T-helper 17 cell (primary cell): ENCODE measurements at regions not wholly inside any gene's neighbourhood (a gene's known extent, or its start where the extent isn't known, plus 50 kb on each side); places are given as distances from the start of the nearest gene placed in this dataset.

Source experiments
- ATAC-seq: fragments of 150-1000 bp; cut with Tn5 transposase; 2 replicates; pipeline ENCODE4 v1.10.0; 2021; ENCODE audit warnings: mild to moderate bottlenecking, moderate library complexity
- DNase-seq, 3 donors: peaks; one replicate each; pipeline versions ENCODE4 v3.0.0 to v3.0.0-alpha.2; 2020 to 2021
- H3K9me3 ChIP-seq: one replicate; pipeline ENCODE4 v1.7.0; 2013; ENCODE audit warnings: low read length, mild to moderate bottlenecking; ENCODE audit not compliant: control insufficient read depth, poor library complexity, severe bottlenecking
- H3K27ac Mint-ChIP-seq: one replicate; pipeline ENCODE4 v1.8.0; 2022; ENCODE audit warnings: mild to moderate bottlenecking, moderate library complexity, mixed read lengths
- H3K27me3 Mint-ChIP-seq: one replicate; pipeline ENCODE4 v1.8.0; 2022; ENCODE audit warnings: mixed read lengths
- H3K36me3 Mint-ChIP-seq: one replicate; pipeline ENCODE4 v1.8.0; 2022; ENCODE audit warnings: low read depth, mixed read lengths
- H3K4me1 Mint-ChIP-seq: one replicate; pipeline ENCODE4 v1.8.0; 2022; ENCODE audit warnings: mild to moderate bottlenecking, mixed read lengths
- H3K4me3 Mint-ChIP-seq: one replicate; pipeline ENCODE4 v1.8.0; 2022; ENCODE audit warnings: mild to moderate bottlenecking, moderate library complexity, mixed read lengths

DNA sequence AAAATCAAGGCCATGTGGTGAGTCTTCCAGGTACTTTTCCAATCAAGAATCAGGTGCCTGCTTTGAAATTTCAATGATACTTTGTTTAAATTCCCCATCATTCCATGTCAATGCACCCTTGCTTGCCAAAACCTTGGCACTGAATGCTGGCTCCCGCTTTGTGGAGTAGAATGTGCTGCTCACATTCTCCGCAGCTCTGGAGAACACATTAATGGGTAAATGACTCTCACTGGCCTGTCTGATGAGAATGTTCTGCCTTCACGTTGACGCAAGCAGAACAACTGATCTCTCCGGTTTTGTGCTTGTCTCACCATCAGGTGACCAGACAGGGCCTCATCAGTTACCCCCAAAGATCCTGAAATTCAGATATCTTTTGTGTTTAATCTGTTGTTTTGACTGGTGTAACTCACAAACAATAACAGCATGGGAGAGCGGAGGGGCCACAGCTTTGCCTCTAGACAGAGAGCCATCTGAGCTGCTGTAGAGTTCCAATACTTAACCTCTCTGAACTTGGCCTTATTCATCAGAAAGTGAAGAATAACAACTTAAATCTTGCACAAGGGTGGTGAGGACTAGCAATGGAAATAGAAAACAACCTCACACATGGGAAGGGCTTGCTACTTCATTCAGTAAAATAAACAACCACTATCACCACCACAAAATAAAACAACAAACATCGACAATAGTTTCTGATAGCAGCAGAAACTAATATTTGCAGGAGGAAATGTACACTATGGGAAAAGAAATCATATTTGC lies 276.9 kb upstream of the IGFBP3 start:
- H3K27ac Mint-ChIP-seq = no peak overlapping the region
- no peaks in the 10 kb centered on the region for H3K27me3 Mint-ChIP-seq
- DNase-seq (no peak), ATAC-seq (no peak)
- H3K4me1 Mint-ChIP-seq = no peaks in the 10 kb centered on the region
- H3K36me3 Mint-ChIP-seq = no peaks in the 10 kb centered on the region
- no peak overlapping the region for H3K4me3 Mint-ChIP-seq
- H3K9me3 ChIP-seq = no peaks in the 10 kb centered on the region

GRCh38 chr7:46195934-46196333 lies 274.9 kb upstream of the IGFBP3 start:
- no peak for ATAC-seq
- Mint-ChIP-seq H3K27me3 (no peaks in the 10 kb centered on the region), H3K36me3 (no peaks in the 10 kb centered on the region), H3K27ac (no peak overlapping the region), H3K4me1 (no peaks in the 10 kb centered on the region), H3K4me3 (no peak overlapping the region)
- H3K9me3 ChIP-seq = no peaks in the 10 kb centered on the region
- DNase-seq = no peak

GRCh38 chr7:46192271-46192670 lies 271.2 kb upstream of the IGFBP3 start:
- ATAC-seq (no peak), DNase-seq (no peak)
- H3K4me3 Mint-ChIP-seq = no peak overlapping the region
- no peaks in the 10 kb centered on the region for H3K9me3 ChIP-seq
- H3K36me3 Mint-ChIP-seq = no peaks in the 10 kb centered on the region
- H3K4me1 Mint-ChIP-seq = no peaks in the 10 kb centered on the region
- no peak overlapping the region for H3K27ac Mint-ChIP-seq
- H3K27me3 Mint-ChIP-seq = no peaks in the 10 kb centered on the region

DNA sequence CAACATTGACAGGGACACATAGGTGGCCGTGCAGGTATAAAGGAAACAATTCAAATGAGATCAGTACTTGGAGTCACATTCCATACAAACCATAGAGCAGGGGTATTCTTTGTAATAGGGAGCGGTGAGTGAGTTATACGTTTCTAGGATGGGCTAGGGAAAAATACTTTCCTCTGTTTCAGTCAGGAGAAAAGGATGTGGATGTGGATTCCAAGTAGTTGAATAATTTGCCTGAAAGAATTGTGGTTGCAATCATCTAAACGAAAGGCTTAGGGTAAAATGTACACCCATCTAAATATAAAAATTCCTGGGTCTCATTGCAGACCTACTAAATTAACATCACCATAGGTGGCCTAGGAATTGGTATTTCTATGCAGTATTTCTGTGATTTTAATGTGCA lies 270.7 kb upstream of the IGFBP3 start:
- H3K4me1 Mint-ChIP-seq = no peaks in the 10 kb centered on the region
- no peak overlapping the region for H3K4me3 Mint-ChIP-seq
- H3K27ac Mint-ChIP-seq = no peak overlapping the region
- ATAC-seq (no peak), DNase-seq (no peak)
- H3K9me3 ChIP-seq = no peaks in the 10 kb centered on the region
- H3K27me3 Mint-ChIP-seq = no peaks in the 10 kb centered on the region
- H3K36me3 Mint-ChIP-seq = no peaks in the 10 kb centered on the region

DNA sequence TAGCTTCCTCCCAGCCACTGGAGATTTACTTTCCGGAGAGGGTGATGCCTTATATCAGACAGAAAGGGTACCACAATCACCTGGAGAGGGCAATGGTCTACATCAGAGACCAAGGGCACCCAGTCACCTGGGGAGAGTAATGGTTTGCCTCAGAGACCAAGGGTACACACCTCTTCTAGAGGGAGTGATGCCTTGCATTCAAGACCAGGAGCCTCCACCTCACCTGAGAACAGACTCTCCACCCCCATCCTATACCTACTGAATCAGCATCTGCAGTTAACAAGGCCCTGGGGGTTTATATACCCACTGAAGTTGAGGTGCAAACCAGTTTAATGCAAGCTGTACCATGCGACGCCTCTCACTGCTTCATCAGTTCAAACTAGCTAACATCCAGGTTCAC lies 270.2 kb upstream of the IGFBP3 start:
- no peaks in the 10 kb centered on the region for H3K4me1 Mint-ChIP-seq
- no peak overlapping the region for H3K4me3 Mint-ChIP-seq
- no peaks in the 10 kb centered on the region for H3K27me3 Mint-ChIP-seq
- no peaks in the 10 kb centered on the region for H3K36me3 Mint-ChIP-seq
- H3K9me3 ChIP-seq = no peaks in the 10 kb centered on the region
- no peak overlapping the region for H3K27ac Mint-ChIP-seq
- ATAC-seq (no peak), DNase-seq (no peak)

- H3K9me3 ChIP-seq = no peaks in the 10 kb centered on the region
- no peak overlapping the region for H3K27ac Mint-ChIP-seq
- no peaks in the 10 kb centered on the region for H3K27me3 Mint-ChIP-seq
- H3K4me1 Mint-ChIP-seq = no peaks in the 10 kb centered on the region
- H3K4me3 Mint-ChIP-seq = no peak overlapping the region
- no peaks in the 10 kb centered on the region for H3K36me3 Mint-ChIP-seq
- DNase-seq (no peak), ATAC-seq (no peak)
Measured at GRCh38 chr7:46189255-46189790, 268.3 kb upstream of the IGFBP3 start.

- no peaks in the 10 kb centered on the region for H3K4me1 Mint-ChIP-seq
- ATAC-seq = no peak
- H3K36me3 Mint-ChIP-seq = no peaks in the 10 kb centered on the region
- DNase-seq = no peak
- no peaks in the 10 kb centered on the region for H3K27me3 Mint-ChIP-seq
- no peak overlapping the region for H3K4me3 Mint-ChIP-seq
- no peaks in the 10 kb centered on the region for H3K9me3 ChIP-seq
- H3K27ac Mint-ChIP-seq = no peak overlapping the region
Measured at GRCh38 chr7:46186131-46186530, 265.1 kb upstream of the IGFBP3 start.

- no peaks in the 10 kb centered on the region for H3K9me3 ChIP-seq
- ATAC-seq = no peak
- Mint-ChIP-seq H3K27me3 (no peaks in the 10 kb centered on the region), H3K27ac (no peak overlapping the region), H3K4me3 (no peak overlapping the region), H3K4me1 (no peaks in the 10 kb centered on the region), H3K36me3 (no peaks in the 10 kb centered on the region)
- no peak for DNase-seq
Measured at GRCh38 chr7:46179061-46179610, 258.1 kb upstream of the IGFBP3 start.

DNA sequence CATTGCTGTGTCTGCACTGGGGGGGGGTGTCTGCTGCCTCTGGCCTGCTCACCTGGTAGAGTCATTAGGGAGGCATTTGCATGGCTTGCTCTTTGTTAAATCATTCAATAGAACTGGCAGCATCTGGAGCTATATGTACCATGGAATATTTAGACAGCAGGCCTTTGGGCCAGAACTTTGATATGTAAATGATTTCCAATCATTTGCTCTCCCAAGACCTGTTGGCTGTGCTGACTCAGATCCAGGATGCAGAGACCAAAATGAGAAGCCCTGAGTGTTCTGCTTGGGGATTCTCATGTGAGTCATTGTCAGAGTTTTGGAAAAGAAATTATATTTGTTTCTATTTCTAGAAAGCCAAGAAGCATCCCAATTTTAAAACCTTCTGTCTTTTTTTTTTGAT lies 257.6 kb upstream of the IGFBP3 start:
- H3K4me1 Mint-ChIP-seq = no peaks in the 10 kb centered on the region
- ATAC-seq (no peak), DNase-seq (no peak)
- no peaks in the 10 kb centered on the region for H3K27me3 Mint-ChIP-seq
- no peaks in the 10 kb centered on the region for H3K36me3 Mint-ChIP-seq
- H3K27ac Mint-ChIP-seq = no peak overlapping the region
- H3K4me3 Mint-ChIP-seq = no peak overlapping the region
- H3K9me3 ChIP-seq = no peaks in the 10 kb centered on the region

DNA sequence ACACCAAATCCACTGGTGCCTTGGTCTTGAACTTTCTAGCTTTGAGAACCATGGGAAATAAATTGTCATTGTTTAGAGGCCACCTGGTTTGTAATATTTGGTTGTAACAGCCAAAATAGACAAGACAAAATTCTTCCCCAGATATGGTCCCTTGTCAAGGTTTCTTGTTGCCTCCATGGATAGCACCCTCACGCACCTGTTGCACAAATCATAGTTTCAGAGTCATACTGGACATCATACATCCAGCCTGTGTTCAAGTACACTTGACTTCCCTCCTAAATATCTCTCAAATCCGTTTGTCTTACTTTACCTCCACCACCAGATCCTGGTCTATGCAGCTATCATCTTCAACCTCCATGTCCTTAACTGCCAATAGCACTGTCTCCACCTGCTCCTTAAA lies 256.7 kb upstream of the IGFBP3 start:
- DNase-seq = no peak
- H3K27me3 Mint-ChIP-seq = no peaks in the 10 kb centered on the region

DNA sequence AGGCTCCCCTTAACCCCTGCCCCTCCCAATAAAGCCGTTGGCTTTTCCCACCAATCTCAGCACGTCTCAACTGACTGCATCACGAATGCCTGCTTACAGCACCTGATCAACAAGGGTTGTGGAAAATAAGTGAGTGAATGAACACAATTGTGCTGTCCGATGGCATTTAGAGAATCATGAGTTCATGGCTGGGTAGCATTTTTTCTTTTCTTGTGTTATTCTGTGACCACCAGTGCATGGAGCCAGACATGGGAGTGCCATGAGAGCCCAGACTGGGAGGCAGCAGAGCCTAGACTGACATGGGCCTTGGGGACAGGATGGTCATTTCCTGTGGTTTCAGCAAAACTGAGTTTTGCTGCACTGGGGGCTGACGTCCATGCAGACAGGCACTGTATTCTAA lies 254.1 kb upstream of the IGFBP3 start:
- no peak overlapping the region for H3K27ac Mint-ChIP-seq
- H3K4me3 Mint-ChIP-seq = no peak overlapping the region
- no peaks in the 10 kb centered on the region for H3K27me3 Mint-ChIP-seq
- no peaks in the 10 kb centered on the region for H3K9me3 ChIP-seq
- DNase-seq (no peak), ATAC-seq (no peak)
- no peaks in the 10 kb centered on the region for H3K36me3 Mint-ChIP-seq
- no peaks in the 10 kb centered on the region for H3K4me1 Mint-ChIP-seq

More for the DNA sequence above, 256.7 kb upstream of the IGFBP3 start:
- Mint-ChIP-seq H3K4me3 (no peak overlapping the region), H3K36me3 (no peaks in the 10 kb centered on the region), H3K4me1 (no peaks in the 10 kb centered on the region), H3K27ac (no peak overlapping the region)
- H3K9me3 ChIP-seq = no peaks in the 10 kb centered on the region
- no peak for ATAC-seq

DNA sequence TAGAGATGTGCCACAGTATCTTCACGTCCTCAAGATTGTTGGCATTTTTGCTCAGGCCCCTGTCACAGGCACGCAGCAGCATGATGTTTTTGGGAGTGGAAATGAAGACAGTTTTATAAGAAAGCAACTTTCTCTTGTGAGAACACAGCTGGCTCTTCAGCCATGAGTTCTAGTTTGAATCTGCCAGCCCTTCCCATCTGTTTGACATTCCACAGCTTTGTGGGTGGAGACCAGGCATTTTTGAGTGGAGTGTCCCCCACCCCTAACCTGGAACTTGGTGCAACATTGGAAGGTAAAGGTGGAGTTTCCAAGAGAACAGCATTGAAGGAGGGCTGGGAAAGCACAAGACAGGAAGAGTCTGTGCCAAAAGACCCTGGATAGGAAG lies 253.1 kb upstream of the IGFBP3 start:
- H3K36me3 Mint-ChIP-seq = no peaks in the 10 kb centered on the region
- H3K4me3 Mint-ChIP-seq = no peak overlapping the region
- ATAC-seq = no peak
- H3K9me3 ChIP-seq = no peaks in the 10 kb centered on the region
- no peak overlapping the region for H3K27ac Mint-ChIP-seq
- no peaks in the 10 kb centered on the region for H3K4me1 Mint-ChIP-seq
- no peak for DNase-seq
- H3K27me3 Mint-ChIP-seq = no peaks in the 10 kb centered on the region

DNA sequence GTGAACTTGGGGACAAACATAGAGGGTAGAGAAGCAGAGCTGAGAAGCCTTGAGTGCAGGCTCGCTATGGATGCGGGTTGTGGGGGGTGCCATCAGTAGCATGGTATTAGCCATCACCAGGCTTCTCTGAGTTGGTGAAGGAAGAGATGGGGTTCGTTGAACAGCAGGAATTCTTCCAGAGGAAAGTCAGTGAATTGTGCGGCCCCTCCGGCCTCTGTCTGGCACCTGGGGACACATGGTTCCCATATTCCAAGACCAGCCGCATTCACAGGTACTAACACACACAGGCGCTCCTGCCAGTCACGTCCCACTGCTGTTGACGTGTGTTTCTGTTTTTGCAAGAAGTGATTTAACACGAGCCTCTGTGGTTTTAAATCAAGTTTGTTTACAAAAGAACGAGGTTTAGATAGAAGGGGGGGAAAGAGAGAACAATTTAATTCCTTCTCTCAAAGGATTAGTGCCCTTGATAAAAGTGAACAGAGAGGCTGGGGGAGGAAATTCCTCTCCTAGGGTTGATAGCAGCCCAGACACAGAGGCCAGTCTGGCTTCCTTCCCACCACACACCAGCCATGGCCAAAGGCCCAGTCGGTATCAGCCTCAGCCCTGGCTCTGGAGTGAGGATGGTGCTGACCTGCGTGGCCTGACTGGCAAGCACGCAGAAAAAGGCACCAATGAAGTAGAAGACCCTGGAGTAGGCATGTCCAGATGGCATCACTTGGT lies 252.6 kb upstream of the IGFBP3 start:
- Mint-ChIP-seq H3K27me3 (no peaks in the 10 kb centered on the region), H3K27ac (no peak overlapping the region), H3K4me3 (no peak overlapping the region), H3K36me3 (no peaks in the 10 kb centered on the region), H3K4me1 (no peaks in the 10 kb centered on the region)
- no peaks in the 10 kb centered on the region for H3K9me3 ChIP-seq
- DNase-seq = no peak
- no peak for ATAC-seq
